K562 (cell line): ENCODE measurements at regions not wholly inside any gene's neighbourhood (a gene's known extent, or its start where the extent isn't known, plus 50 kb on each side); places are given as distances from the start of the nearest gene placed in this dataset.

Experiments
- FOXK2 ChIP-seq, 2 experiments: fragments of 450-650 bp; IDR thresholded peaks in 1 of 2; conservative IDR thresholded peaks in 1 of 2; 2 replicates each; pipeline ENCODE4 v1.6.1; 2016; ENCODE audit warnings: low read depth in 2 of 2, mild to moderate bottlenecking in 1 of 2
- GATAD2B ChIP-seq: fragments of 450-650 bp; IDR thresholded peaks from 2 replicates; pipeline ENCODE4 v1.6.1; 2017; ENCODE audit warnings: mild to moderate bottlenecking, borderline replicate concordance
- HCFC1 ChIP-seq: IDR thresholded peaks from 2 replicates; pipeline ENCODE4 v1.6.1; 2012; ENCODE audit warnings: low read depth, low read length, improper control_type of control experiment
- NFE2L1 ChIP-seq: fragments of 450-650 bp; IDR thresholded peaks from 2 replicates; pipeline ENCODE4 v1.6.1; 2016; ENCODE audit warnings: missing genetic modification characterization, low read depth, mild to moderate bottlenecking, missing compliant biosample characterization, moderate library complexity, borderline replicate concordance
- SMARCA5 ChIP-seq: fragments of 450-650 bp; IDR thresholded peaks from 2 replicates; pipeline ENCODE4 v1.6.1; 2016
- THRAP3 ChIP-seq: fragments of 450-650 bp; IDR thresholded peaks from 2 replicates; pipeline ENCODE4 v1.6.1; 2016; ENCODE audit warnings: mild to moderate bottlenecking, inconsistent platforms, borderline replicate concordance
- TF ChIP-seq, protein P1 (sequence below): sonication (generic); formaldehyde crosslinking; IDR thresholded peaks from 2 replicates; pipeline ENCODE4 v1.8.0; 2022; ENCODE audit warnings: missing genetic modification reagents, mild to moderate bottlenecking, borderline replicate concordance
- TF ChIP-seq, protein P2 (sequence below): fragments of 450-650 bp; IDR thresholded peaks from 2 replicates; pipeline ENCODE4 v1.7.0; 2016; ENCODE audit warnings: borderline replicate concordance
- TF ChIP-seq, protein P3 (sequence below): sonication (generic); IDR thresholded peaks from 2 replicates; pipeline ENCODE4 v1.6.1; 2016

DNA sequence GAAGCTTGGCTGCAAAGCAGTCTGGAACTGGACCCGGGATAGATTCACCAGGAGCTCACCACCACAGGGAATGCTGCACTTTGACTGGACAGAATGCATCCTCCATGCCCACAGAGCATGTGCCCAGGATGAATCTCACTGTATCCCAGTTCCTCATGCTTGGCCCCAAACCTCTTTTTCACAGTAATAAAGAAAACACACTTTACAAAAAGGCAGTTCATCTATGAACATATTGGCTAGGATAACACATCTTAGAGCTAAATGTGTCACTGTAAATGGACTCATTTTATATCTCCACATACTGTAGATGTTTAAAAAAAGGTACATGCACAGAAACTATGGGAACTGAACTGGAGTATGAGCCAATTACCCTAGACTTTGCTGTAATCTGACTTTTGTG, 266.9 kb downstream of the TOX3 start (continued):
- TF ChIP-seq, protein P1, sequence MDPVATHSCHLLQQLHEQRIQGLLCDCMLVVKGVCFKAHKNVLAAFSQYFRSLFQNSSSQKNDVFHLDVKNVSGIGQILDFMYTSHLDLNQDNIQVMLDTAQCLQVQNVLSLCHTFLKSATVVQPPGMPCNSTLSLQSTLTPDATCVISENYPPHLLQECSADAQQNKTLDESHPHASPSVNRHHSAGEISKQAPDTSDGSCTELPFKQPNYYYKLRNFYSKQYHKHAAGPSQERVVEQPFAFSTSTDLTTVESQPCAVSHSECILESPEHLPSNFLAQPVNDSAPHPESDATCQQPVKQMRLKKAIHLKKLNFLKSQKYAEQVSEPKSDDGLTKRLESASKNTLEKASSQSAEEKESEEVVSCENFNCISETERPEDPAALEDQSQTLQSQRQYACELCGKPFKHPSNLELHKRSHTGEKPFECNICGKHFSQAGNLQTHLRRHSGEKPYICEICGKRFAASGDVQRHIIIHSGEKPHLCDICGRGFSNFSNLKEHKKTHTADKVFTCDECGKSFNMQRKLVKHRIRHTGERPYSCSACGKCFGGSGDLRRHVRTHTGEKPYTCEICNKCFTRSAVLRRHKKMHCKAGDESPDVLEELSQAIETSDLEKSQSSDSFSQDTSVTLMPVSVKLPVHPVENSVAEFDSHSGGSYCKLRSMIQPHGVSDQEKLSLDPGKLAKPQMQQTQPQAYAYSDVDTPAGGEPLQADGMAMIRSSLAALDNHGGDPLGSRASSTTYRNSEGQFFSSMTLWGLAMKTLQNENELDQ (CRISPR knock-in tag): no peak
- TF ChIP-seq, protein P2, sequence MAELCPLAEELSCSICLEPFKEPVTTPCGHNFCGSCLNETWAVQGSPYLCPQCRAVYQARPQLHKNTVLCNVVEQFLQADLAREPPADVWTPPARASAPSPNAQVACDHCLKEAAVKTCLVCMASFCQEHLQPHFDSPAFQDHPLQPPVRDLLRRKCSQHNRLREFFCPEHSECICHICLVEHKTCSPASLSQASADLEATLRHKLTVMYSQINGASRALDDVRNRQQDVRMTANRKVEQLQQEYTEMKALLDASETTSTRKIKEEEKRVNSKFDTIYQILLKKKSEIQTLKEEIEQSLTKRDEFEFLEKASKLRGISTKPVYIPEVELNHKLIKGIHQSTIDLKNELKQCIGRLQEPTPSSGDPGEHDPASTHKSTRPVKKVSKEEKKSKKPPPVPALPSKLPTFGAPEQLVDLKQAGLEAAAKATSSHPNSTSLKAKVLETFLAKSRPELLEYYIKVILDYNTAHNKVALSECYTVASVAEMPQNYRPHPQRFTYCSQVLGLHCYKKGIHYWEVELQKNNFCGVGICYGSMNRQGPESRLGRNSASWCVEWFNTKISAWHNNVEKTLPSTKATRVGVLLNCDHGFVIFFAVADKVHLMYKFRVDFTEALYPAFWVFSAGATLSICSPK: no peak
- TF ChIP-seq, protein P3, sequence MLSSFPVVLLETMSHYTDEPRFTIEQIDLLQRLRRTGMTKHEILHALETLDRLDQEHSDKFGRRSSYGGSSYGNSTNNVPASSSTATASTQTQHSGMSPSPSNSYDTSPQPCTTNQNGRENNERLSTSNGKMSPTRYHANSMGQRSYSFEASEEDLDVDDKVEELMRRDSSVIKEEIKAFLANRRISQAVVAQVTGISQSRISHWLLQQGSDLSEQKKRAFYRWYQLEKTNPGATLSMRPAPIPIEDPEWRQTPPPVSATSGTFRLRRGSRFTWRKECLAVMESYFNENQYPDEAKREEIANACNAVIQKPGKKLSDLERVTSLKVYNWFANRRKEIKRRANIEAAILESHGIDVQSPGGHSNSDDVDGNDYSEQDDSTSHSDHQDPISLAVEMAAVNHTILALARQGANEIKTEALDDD: no peak
- TF ChIP-seq SMARCA5 (no peak), NFE2L1 (tag) (no peak), THRAP3 (no peak), GATAD2B (no peak), FOXK2 (conservative IDR thresholded peaks at IDR 0.05 in 1 of 2, IDR thresholded peaks at IDR 0.05 in 1 of 2; ENCODE audit: low read depth in 2 of 2) (no peak), HCFC1 (no peak)
